ENCODE measurements at regions not wholly inside any gene's neighbourhood (a gene's known extent, or its start where the extent isn't known, plus 50 kb on each side); places are given as distances from the start of the nearest gene placed in this dataset.

- Histone ChIP-seq H4K5ac (ENCODE audit: insufficient read length, low read depth, low read length) (no peak overlapping the region), H3K23me2 (ENCODE audit: low read depth, low read length) (no peaks in the 10 kb centered on the region), H2BK20ac (ENCODE audit: low read length) (no peak overlapping the region), H4K91ac (replicated peaks; ENCODE audit: insufficient read length, low read length) (no peak overlapping the region), H2AK5ac (ENCODE audit: low read depth, low read length) (no peak overlapping the region), H3K79me2 (ENCODE audit: control insufficient read depth in 1 of 2, insufficient read depth in 2 of 2, low read length in 2 of 2) (no peaks in the 10 kb centered on the region), H3K27me3 (replicated peaks in 1 of 4; ENCODE audit: control insufficient read depth in 3 of 4, extremely low read depth in 1 of 4, insufficient read depth in 3 of 4, low read length in 3 of 4) (no peaks in the 10 kb centered on the region), H3K4ac (replicated peaks; ENCODE audit: insufficient read length, low read depth, low read length) (no peak overlapping the region), H2BK15ac (ENCODE audit: low read length) (no peak overlapping the region), H3K9ac (replicated peaks in 1 of 4; ENCODE audit: extremely low read depth in 1 of 4, low read depth in 3 of 4, low read length in 3 of 4) (no peak overlapping the region), H3K4me3 (ENCODE audit: extremely low read depth in 1 of 4, insufficient read depth in 2 of 4, low read depth in 3 of 4, low read length in 4 of 4) (no peak overlapping the region), H3K9me3 (ENCODE audit: insufficient read depth in 2 of 2, low read depth in 1 of 2, low read length in 1 of 2) (no peaks in the 10 kb centered on the region), H2BK5ac (ENCODE audit: low read depth, low read length) (no peak overlapping the region), H3K18ac (ENCODE audit: extremely low read depth, low read length) (no peak overlapping the region), H3K14ac (ENCODE audit: insufficient read length) (no peak overlapping the region), H2AFZ (ENCODE audit: low read length) (no peak overlapping the region), H3K79me1 (ENCODE audit: low read depth, low read length) (no peaks in the 10 kb centered on the region), H3K56ac (replicated peaks; ENCODE audit: insufficient read length, low read depth, low read length) (no peak overlapping the region), H2BK120ac (replicated peaks; ENCODE audit: low read depth, low read length) (no peak overlapping the region), H4K8ac (ENCODE audit: extremely low read depth, insufficient read depth, low read length) (no peak overlapping the region), H3K27ac (ENCODE audit: low read depth, low read length) (no peak overlapping the region), H4K20me1 (replicated peaks in 1 of 2; ENCODE audit: control insufficient read depth in 1 of 2, insufficient read depth in 2 of 2, low read length in 2 of 2) (no peaks in the 10 kb centered on the region), H3K23ac (ENCODE audit: insufficient read length) (no peak overlapping the region), H2BK12ac (ENCODE audit: low read depth, low read length) (no peak overlapping the region), H3K36me3 (ENCODE audit: control insufficient read depth in 2 of 4, insufficient read depth in 4 of 4, low read length in 3 of 4) (no peaks in the 10 kb centered on the region), H3K4me1 (replicated peaks in 1 of 4; ENCODE audit: control insufficient read depth in 3 of 4, insufficient read depth in 4 of 4, low read length in 3 of 4) (no peaks in the 10 kb centered on the region), H3K4me2 (ENCODE audit: insufficient read depth in 1 of 2, low read depth in 2 of 2, low read length in 2 of 2) (no peak overlapping the region)
- no peak for FAIRE-seq
- 95% methylated on average over 1 of the region's 1 CpG; no CpG with 5 or more reads in 1 of the 2 experiments for whole genome bisulfite sequencing, 2 experiments (ENCODE audit: extremely low coverage in 1 of 2, insufficient coverage in 1 of 2, insufficient read length in 1 of 2, insufficient replicate concordance in 2 of 2, low coverage in 1 of 2, low lambda C conversion rate in 2 of 2, missing lambda C conversion rate in 1 of 2)
- CTCF ChIA-PET (ENCODE audit: partially characterized antibody): interaction anchor here (1.0 to 1.9 kb wide), 2 partner anchors 23 to 582 kb away, joined by 3 read pairs; no protein-coding TSS in a partner anchor
- POLR2A ChIA-PET (ENCODE audit: partially characterized antibody): no interaction called here
- no peak for DNase-seq (ENCODE audit: low read depth in 1 of 2, low spot score in 2 of 2)
- TF ChIP-seq HDAC6 (IDR thresholded peaks at IDR 0.05; ENCODE audit: low read depth, low read length) (no peak), SIN3A (conservative IDR thresholded peaks at IDR 0.05 in 1 of 2, IDR thresholded peaks at IDR 0.05 in 1 of 2; ENCODE audit: low read depth in 1 of 2, low read length in 2 of 2) (no peak), EP300 (IDR thresholded peaks at IDR 0.05; ENCODE audit: borderline replicate concordance in 1 of 2, low read depth in 2 of 2, low read length in 2 of 2) (no peak), EZH2 (IDR thresholded peaks at IDR 0.05; ENCODE audit: low read depth, low read length, severe bottlenecking) (no peak), TAF1 (IDR thresholded peaks at IDR 0.05; ENCODE audit: low read depth, low read length) (no peak), SIX5 (IDR thresholded peaks at IDR 0.05; ENCODE audit: low read depth, low read length) (no peak), CTCF (IDR thresholded peaks at IDR 0.05; ENCODE audit: control extremely low read depth in 1 of 3, insufficient read depth in 1 of 3, low read depth in 1 of 3, low read length in 3 of 3) (no peak), SP1 (IDR thresholded peaks at IDR 0.05; ENCODE audit: low read depth, low read length) (no peak), SAP30 (IDR thresholded peaks at IDR 0.05; ENCODE audit: insufficient read depth, insufficient replicate concordance, low read length) (no peak), YY1 (IDR thresholded peaks at IDR 0.05; ENCODE audit: low read depth, low read length) (no peak), ZNF274 (IDR thresholded peaks at IDR 0.05; ENCODE audit: borderline replicate concordance, extremely low read depth, low read length) (no peak), RFX5 (IDR thresholded peaks at IDR 0.05; ENCODE audit: borderline replicate concordance, low read depth, low read length) (no peak)
Observed at GRCh38 chr14:29355846-29356245, 571.8 kb downstream of the PRKD1 start.
